ENCODE measurements at regions not wholly inside any gene's neighbourhood (a gene's known extent, or its start where the extent isn't known, plus 50 kb on each side); places are given as distances from the start of the nearest gene placed in this dataset.

DNA sequence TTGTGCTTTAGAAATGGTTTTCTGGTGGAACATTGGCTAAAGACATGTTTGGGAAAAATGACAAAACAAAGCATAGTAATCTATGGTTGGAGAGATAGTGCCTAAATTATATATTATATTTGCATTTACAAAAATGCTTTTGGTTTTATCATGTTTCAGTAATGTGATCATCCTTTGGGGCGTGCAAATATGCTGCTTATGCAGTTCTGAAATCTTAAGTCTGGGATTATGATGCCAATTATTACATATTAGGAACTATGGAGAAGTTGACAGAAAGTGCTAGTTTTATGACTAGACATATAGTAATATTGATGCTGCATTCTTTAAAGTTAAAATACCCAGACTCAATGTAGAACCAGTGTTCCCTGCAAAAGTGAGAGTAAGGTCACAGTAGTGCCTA, 655.0 kb downstream of the METTL15 start:
- Histone ChIP-seq H3K79me1 (ENCODE audit: low read length) (no peaks in the 10 kb centered on the region), H4K12ac (ENCODE audit: low read depth, low read length) (no peak overlapping the region), H3K23ac (ENCODE audit: low read length) (no peak overlapping the region), H3K4me2 (ENCODE audit: low read length) (no peak overlapping the region), H4K8ac (ENCODE audit: low read depth, low read length) (no peak overlapping the region), H3K9ac (ENCODE audit: low read length) (no peak overlapping the region), H4K91ac (ENCODE audit: low read depth, low read length) (no peak overlapping the region), H3K9me3 (ENCODE audit: insufficient read depth, low read depth, low read length) (no peaks in the 10 kb centered on the region), H3K27ac (ENCODE audit: low read depth, low read length) (no peak overlapping the region), H3K4me1 (ENCODE audit: control insufficient read depth in 1 of 2, insufficient read depth in 2 of 2, low read length in 2 of 2) (no peaks in the 10 kb centered on the region), H2AK5ac (ENCODE audit: low read length) (no peak overlapping the region), H2AFZ (ENCODE audit: insufficient read depth, low read length, poor library complexity) (no peak overlapping the region), H3K14ac (ENCODE audit: low read length) (no peak overlapping the region), H2BK12ac (ENCODE audit: low read length) (no peak overlapping the region), H2BK120ac (ENCODE audit: insufficient read depth, low read length, poor library complexity) (no peak overlapping the region), H3K4me3 (ENCODE audit: low read depth, low read length) (no peak overlapping the region), H2BK5ac (ENCODE audit: low read depth, low read length, poor library complexity) (no peak overlapping the region), H3K27me3 (ENCODE audit: insufficient read depth, low read length) (no peaks in the 10 kb centered on the region), H3K36me3 (ENCODE audit: control insufficient read depth in 1 of 2, insufficient read depth in 2 of 2, low read length in 2 of 2) (no peaks in the 10 kb centered on the region), H3K79me2 (ENCODE audit: control insufficient read depth, insufficient read depth, low read length, poor library complexity) (no peaks in the 10 kb centered on the region), H3K18ac (ENCODE audit: low read length) (no peak overlapping the region), H3K4ac (ENCODE audit: low read depth, low read length) (no peak overlapping the region)
- DNase-seq = no peak
- no CpG with 5 or more reads among the region's 1 CpG for WGBS (ENCODE audit: extremely low coverage, insufficient coverage, insufficient read length)

DNA sequence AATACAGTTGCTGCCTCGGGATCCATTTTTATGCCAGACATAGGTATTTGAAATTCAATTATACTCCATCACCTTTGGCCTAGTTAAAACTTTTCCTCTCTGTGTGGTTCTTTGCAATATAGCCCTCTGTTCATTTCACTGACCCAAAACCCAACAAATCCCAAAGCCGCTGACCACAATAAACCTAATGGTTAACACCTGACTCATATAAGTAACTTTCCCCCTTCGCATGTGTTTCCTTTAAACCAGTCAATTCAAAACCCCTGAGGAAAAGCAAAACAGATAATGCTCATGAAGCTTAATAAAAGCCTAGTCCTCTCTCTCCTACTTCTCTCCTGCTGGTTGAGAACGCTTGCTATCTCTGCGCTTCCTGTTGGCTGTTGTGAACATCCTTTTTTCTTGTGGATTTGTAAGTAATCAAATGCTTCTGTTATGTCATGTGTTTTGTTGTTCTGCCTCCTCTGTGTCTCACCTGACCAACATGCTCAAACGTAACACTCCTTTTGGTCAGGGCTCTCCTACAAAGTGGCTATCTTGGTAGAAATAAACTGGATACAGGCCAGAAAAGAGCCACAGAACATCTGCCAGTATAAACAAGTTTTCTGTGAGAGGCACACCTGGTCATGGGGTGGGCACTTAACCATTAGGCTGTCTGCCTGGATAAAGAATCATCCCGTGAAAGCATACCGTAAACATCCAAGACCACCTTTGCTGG, 652.6 kb downstream of the METTL15 start:
- Histone ChIP-seq H4K8ac (ENCODE audit: low read depth, low read length) (no peak overlapping the region), H3K9ac (ENCODE audit: low read length) (no peak overlapping the region), H2BK12ac (ENCODE audit: low read length) (peak overlapping the region; percentile 31), H2AFZ (ENCODE audit: insufficient read depth, low read length, poor library complexity) (no peak overlapping the region), H3K18ac (ENCODE audit: low read length) (no peak overlapping the region), H3K4me1 (ENCODE audit: control insufficient read depth in 1 of 2, insufficient read depth in 2 of 2, low read length in 2 of 2) (no peaks in the 10 kb centered on the region), H3K27me3 (ENCODE audit: insufficient read depth, low read length) (no peaks in the 10 kb centered on the region), H3K23ac (ENCODE audit: low read length) (no peak overlapping the region), H3K14ac (ENCODE audit: low read length) (no peak overlapping the region), H3K79me2 (ENCODE audit: control insufficient read depth, insufficient read depth, low read length, poor library complexity) (no peaks in the 10 kb centered on the region), H3K27ac (ENCODE audit: low read depth, low read length) (no peak overlapping the region), H2BK120ac (ENCODE audit: insufficient read depth, low read length, poor library complexity) (no peak overlapping the region), H3K36me3 (ENCODE audit: control insufficient read depth in 1 of 2, insufficient read depth in 2 of 2, low read length in 2 of 2) (no peaks in the 10 kb centered on the region), H3K4me2 (ENCODE audit: low read length) (no peak overlapping the region), H3K4ac (ENCODE audit: low read depth, low read length) (no peak overlapping the region), H3K4me3 (ENCODE audit: low read depth, low read length) (no peak overlapping the region), H4K12ac (ENCODE audit: low read depth, low read length) (no peak overlapping the region), H4K91ac (ENCODE audit: low read depth, low read length) (no peak overlapping the region), H2BK5ac (ENCODE audit: low read depth, low read length, poor library complexity) (no peak overlapping the region), H3K79me1 (ENCODE audit: low read length) (no peaks in the 10 kb centered on the region), H3K9me3 (ENCODE audit: insufficient read depth, low read depth, low read length) (no peaks in the 10 kb centered on the region), H2AK5ac (ENCODE audit: low read length) (no peak overlapping the region)
- DNase-seq = no peak
- no CpG with 5 or more reads among the region's 8 CpGs for WGBS (ENCODE audit: extremely low coverage, insufficient coverage, insufficient read length)

DNA sequence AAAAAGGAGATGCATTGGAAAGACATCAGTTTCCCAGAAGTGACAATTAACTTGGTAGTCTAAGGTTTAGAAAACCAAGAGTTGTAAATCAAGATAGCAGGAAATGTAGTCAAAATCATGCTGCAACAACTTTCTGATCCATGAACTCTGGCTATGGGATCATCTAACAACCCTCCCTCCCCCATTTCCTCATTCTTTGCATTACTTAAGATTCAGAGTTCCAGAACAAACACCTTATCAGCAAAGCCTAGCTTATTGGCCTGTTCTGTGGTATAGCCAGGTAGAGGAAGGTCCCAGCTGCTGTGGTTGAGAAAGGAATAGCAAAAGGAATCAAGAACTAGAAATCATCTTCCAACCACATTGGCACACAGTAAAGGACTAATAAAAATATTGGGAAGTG, 651.1 kb downstream of the METTL15 start:
- Histone ChIP-seq H4K91ac (ENCODE audit: low read depth, low read length) (no peak overlapping the region), H3K18ac (ENCODE audit: low read length) (no peak overlapping the region), H2BK5ac (ENCODE audit: low read depth, low read length, poor library complexity) (no peak overlapping the region), H2AFZ (ENCODE audit: insufficient read depth, low read length, poor library complexity) (no peak overlapping the region), H3K27ac (ENCODE audit: low read depth, low read length) (no peak overlapping the region), H3K27me3 (ENCODE audit: insufficient read depth, low read length) (no peaks in the 10 kb centered on the region), H3K23ac (ENCODE audit: low read length) (no peak overlapping the region), H3K4me2 (ENCODE audit: low read length) (no peak overlapping the region), H2AK5ac (ENCODE audit: low read length) (no peak overlapping the region), H3K79me2 (ENCODE audit: control insufficient read depth, insufficient read depth, low read length, poor library complexity) (no peaks in the 10 kb centered on the region), H3K4ac (ENCODE audit: low read depth, low read length) (no peak overlapping the region), H3K36me3 (ENCODE audit: control insufficient read depth in 1 of 2, insufficient read depth in 2 of 2, low read length in 2 of 2) (no peaks in the 10 kb centered on the region), H4K12ac (ENCODE audit: low read depth, low read length) (no peak overlapping the region), H3K9me3 (ENCODE audit: insufficient read depth, low read depth, low read length) (no peaks in the 10 kb centered on the region), H3K4me3 (ENCODE audit: low read depth, low read length) (no peak overlapping the region), H3K9ac (ENCODE audit: low read length) (no peak overlapping the region), H3K79me1 (ENCODE audit: low read length) (no peaks in the 10 kb centered on the region), H3K4me1 (ENCODE audit: control insufficient read depth in 1 of 2, insufficient read depth in 2 of 2, low read length in 2 of 2) (no peaks in the 10 kb centered on the region), H4K8ac (ENCODE audit: low read depth, low read length) (no peak overlapping the region), H2BK12ac (ENCODE audit: low read length) (no peak overlapping the region), H2BK120ac (ENCODE audit: insufficient read depth, low read length, poor library complexity) (no peak overlapping the region), H3K14ac (ENCODE audit: low read length) (no peak overlapping the region)
- DNase-seq = peak; percentile 11 to 75

DNA sequence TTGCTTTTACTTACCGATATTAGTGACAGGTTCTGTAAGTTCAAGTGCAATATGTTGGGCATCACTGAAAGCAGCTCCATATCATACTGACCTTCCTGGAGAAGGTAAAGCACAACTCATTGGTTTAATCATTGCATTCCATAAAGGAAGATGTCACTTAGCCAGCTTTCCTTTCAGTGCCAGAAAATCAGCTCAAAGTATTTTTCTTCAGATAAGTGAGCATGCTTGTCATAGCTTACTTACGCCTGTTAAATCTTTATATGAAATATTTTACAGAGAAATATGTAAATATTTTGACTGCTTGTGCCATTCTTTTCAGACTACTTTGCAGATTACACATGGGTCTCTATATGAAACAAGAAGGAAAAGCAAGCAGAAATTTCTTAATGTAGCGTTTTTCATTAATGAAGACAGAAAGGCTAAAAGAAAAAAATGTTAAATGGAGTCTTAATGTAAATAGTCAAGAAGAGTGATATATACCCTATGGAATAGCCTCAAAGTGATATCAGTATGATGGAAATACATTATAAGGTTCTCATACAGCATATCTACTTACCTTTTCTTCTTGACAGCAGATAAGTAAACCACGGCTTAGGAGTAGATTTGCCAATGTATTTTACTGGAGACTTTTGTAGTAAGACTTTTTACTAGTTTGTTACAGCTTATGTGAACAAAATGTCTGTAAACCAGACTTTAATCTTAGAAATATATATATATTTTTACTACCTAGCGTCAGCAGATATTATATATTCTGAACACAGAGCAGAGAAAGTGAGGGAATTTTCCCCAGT, 649.7 kb downstream of the METTL15 start:
- H3K23ac ChIP-seq (ENCODE audit: low read length) = no peak overlapping the region
- no peak overlapping the region for H3K4ac ChIP-seq (ENCODE audit: low read depth, low read length)
- H3K79me1 ChIP-seq (ENCODE audit: low read length) = no peaks in the 10 kb centered on the region
- no peak overlapping the region for H2BK5ac ChIP-seq (ENCODE audit: low read depth, low read length, poor library complexity)
- no peak overlapping the region for H3K14ac ChIP-seq (ENCODE audit: low read length)
- no peak overlapping the region for H4K91ac ChIP-seq (ENCODE audit: low read depth, low read length)
- H2BK120ac ChIP-seq (ENCODE audit: insufficient read depth, low read length, poor library complexity) = no peak overlapping the region
- no peak overlapping the region for H4K12ac ChIP-seq (ENCODE audit: low read depth, low read length)
- DNase-seq = peak in 1 of 2 donors; percentile 82
- no peaks in the 10 kb centered on the region for H3K4me1 ChIP-seq (ENCODE audit: control insufficient read depth in 1 of 2, insufficient read depth in 2 of 2, low read length in 2 of 2)
- no peak overlapping the region for H3K4me3 ChIP-seq (ENCODE audit: low read depth, low read length)
- no peaks in the 10 kb centered on the region for H3K36me3 ChIP-seq (ENCODE audit: control insufficient read depth in 1 of 2, insufficient read depth in 2 of 2, low read length in 2 of 2)
- H3K9ac ChIP-seq (ENCODE audit: low read length) = no peak overlapping the region
- no peak overlapping the region for H2AK5ac ChIP-seq (ENCODE audit: low read length)
- H3K9me3 ChIP-seq (ENCODE audit: insufficient read depth, low read depth, low read length) = no peaks in the 10 kb centered on the region
- no peak overlapping the region for H4K8ac ChIP-seq (ENCODE audit: low read depth, low read length)
- no peaks in the 10 kb centered on the region for H3K79me2 ChIP-seq (ENCODE audit: control insufficient read depth, insufficient read depth, low read length, poor library complexity)
- no peak overlapping the region for H3K27ac ChIP-seq (ENCODE audit: low read depth, low read length)
- no peak overlapping the region for H2AFZ ChIP-seq (ENCODE audit: insufficient read depth, low read length, poor library complexity)
- H3K18ac ChIP-seq (ENCODE audit: low read length) = no peak overlapping the region
- no peak overlapping the region for H3K4me2 ChIP-seq (ENCODE audit: low read length)
- H2BK12ac ChIP-seq (ENCODE audit: low read length) = no peak overlapping the region
- no peaks in the 10 kb centered on the region for H3K27me3 ChIP-seq (ENCODE audit: insufficient read depth, low read length)
- no CpG with 5 or more reads among the region's 5 CpGs for WGBS (ENCODE audit: extremely low coverage, insufficient coverage, insufficient read length)

Measured in trophoblast cell (in vitro differentiated cells and primary cell).